Stimulated activated CD8-positive, alpha-beta memory T cell treated with anti-CD3 and anti-CD28 coated beads, Interleukin-7, amount 100 ng/mL, for 1 hour (primary cell): ENCODE measurements at regions not wholly inside any gene's neighbourhood (a gene's known extent, or its start where the extent isn't known, plus 50 kb on each side); places are given as distances from the start of the nearest gene placed in this dataset.
"Not testable (repeated sequence)": the region's sequence is repeated elsewhere in the genome, so short reads cannot be mapped to it uniquely, and the experiment has no call there.

Experiments used
- DNase-seq, 2 donors: peaks; one replicate each; pipeline ENCODE4 v3.0.0-alpha.2; 2020; ENCODE audit warnings: low read depth in 2 of 2

GRCh38 chr16:60274431-60275019 lies 1540.4 kb upstream of the GOT2 start:
- no peak for DNase-seq

- no peak for DNase-seq
Measured at GRCh38 chr16:60271781-60272180, 1537.7 kb upstream of the GOT2 start.

GRCh38 chr16:60271025-60271771 lies 1537.1 kb upstream of the GOT2 start:
- DNase-seq, result no peak

GRCh38 chr16:60261425-60261824 lies 1527.3 kb upstream of the GOT2 start:
- DNase-seq, result no peak

- no peak for DNase-seq
Measured at GRCh38 chr16:60259956-60260355, 1525.8 kb upstream of the GOT2 start.

- DNase-seq, result no peak
Measured at GRCh38 chr16:60246086-60246485, 1512.0 kb upstream of the GOT2 start.

GRCh38 chr16:60241671-60242070 lies 1507.6 kb upstream of the GOT2 start:
- no peak for DNase-seq

GRCh38 chr16:60230666-60231065 lies 1496.5 kb upstream of the GOT2 start:
- DNase-seq, result no peak

GRCh38 chr16:60225541-60225940 lies 1491.4 kb upstream of the GOT2 start:
- no peak for DNase-seq

GRCh38 chr16:60217787-60218186 lies 1483.7 kb upstream of the GOT2 start:
- no peak for DNase-seq

GRCh38 chr16:60214311-60214710 lies 1480.2 kb upstream of the GOT2 start:
- no peak for DNase-seq

GRCh38 chr16:60206516-60206915 lies 1472.4 kb upstream of the GOT2 start:
- DNase-seq, result no peak

GRCh38 chr16:60204181-60204580 lies 1470.1 kb upstream of the GOT2 start:
- DNase-seq, result no peak

- no peak for DNase-seq
Measured at GRCh38 chr16:60203525-60204124, 1469.5 kb upstream of the GOT2 start.

GRCh38 chr16:60200729-60201128 lies 1466.6 kb upstream of the GOT2 start:
- not testable (repeated sequence) for DNase-seq

- no peak for DNase-seq
Measured at GRCh38 chr16:60200161-60200560, 1466.0 kb upstream of the GOT2 start.

GRCh38 chr16:60199150-60199549 lies 1465.0 kb upstream of the GOT2 start:
- DNase-seq, result no peak

GRCh38 chr16:60181536-60181935 lies 1447.4 kb upstream of the GOT2 start:
- DNase-seq, result no peak

- no peak for DNase-seq
Measured at GRCh38 chr16:60180609-60181008, 1446.5 kb upstream of the GOT2 start.

GRCh38 chr16:60170196-60170595 lies 1436.1 kb upstream of the GOT2 start:
- no peak for DNase-seq

GRCh38 chr16:60166111-60166510 lies 1432.0 kb upstream of the GOT2 start:
- no peak for DNase-seq

- no peak for DNase-seq
Measured at GRCh38 chr16:60151987-60152386, 1417.9 kb upstream of the GOT2 start.

GRCh38 chr16:60150907-60151306 lies 1416.8 kb upstream of the GOT2 start:
- no peak for DNase-seq
